OCI-LY3 (cell line): ENCODE measurements at regions not wholly inside any gene's neighbourhood (a gene's known extent, or its start where the extent isn't known, plus 50 kb on each side); places are given as distances from the start of the nearest gene placed in this dataset.

Experiments
- H2AFZ ChIP-seq: fragments of 200-600, 300-600 bp; shearing (Covaris generic); 2 replicates; pipeline ENCODE4 v1.6.0; 2014; ENCODE audit warnings: antibody characterized with exemption, low read depth, low read length
- H3K27ac ChIP-seq: fragments of 200-600, 300-600 bp; sonication (generic); 2 replicates; pipeline ENCODE4 v1.5.1; 2014; ENCODE audit warnings: mild to moderate bottlenecking, low read length, moderate library complexity, mixed read lengths
- H3K27me3 ChIP-seq: fragments of 200-600, 300-600 bp; sonication (generic); 2 replicates; pipeline ENCODE4 v1.6.1; 2014; ENCODE audit warnings: low read depth, low read length, mixed read lengths
- H3K36me3 ChIP-seq: fragments of 200-600, 300-600 bp; sonication (generic); replicated peaks from 2 replicates; pipeline ENCODE3; 2014; ENCODE audit warnings: low read depth, low read length, mixed read lengths
- H3K4me1 ChIP-seq: fragments of 300-600, 200-600 bp; sonication (generic); 2 replicates; pipeline ENCODE4 v1.6.1; 2014; ENCODE audit warnings: low read length, mixed read lengths
- H3K4me2 ChIP-seq: fragments of 200-600, 300-600 bp; sonication (generic); 2 replicates; pipeline ENCODE4 v1.6.1; 2014; ENCODE audit warnings: low read length, mixed read lengths
- H3K4me3 ChIP-seq: fragments of 300-600, 200-600 bp; sonication (generic); 2 replicates; pipeline ENCODE4 v1.5.1; 2014; ENCODE audit warnings: antibody characterized with exemption, mild to moderate bottlenecking, low read length, moderate library complexity
- H3K79me2 ChIP-seq: fragments of 300-600, 200-600 bp; shearing (Covaris generic); 2 replicates; pipeline ENCODE4 v1.6.1; 2014; ENCODE audit warnings: mild to moderate bottlenecking, low read length, mixed read lengths
- H3K9ac ChIP-seq: fragments of 300-600, 200-600 bp; shearing (Covaris generic); 2 replicates; pipeline ENCODE4 v1.6.0; 2014; ENCODE audit warnings: mild to moderate bottlenecking, low read length, moderate library complexity
- H3K9me3 ChIP-seq: fragments of 200-600, 300-600 bp; shearing (Covaris generic); 2 replicates; pipeline ENCODE4 v1.6.1; 2014; ENCODE audit warnings: low read length, mixed read lengths; ENCODE audit not compliant: insufficient read depth
- H4K20me1 ChIP-seq: fragments of 200-600, 300-600 bp; sonication (generic); 2 replicates; pipeline ENCODE4 v1.6.1; 2016; ENCODE audit warnings: low read length, mixed read lengths; ENCODE audit not compliant: insufficient read depth
- CTCF ChIP-seq: fragments of 200-600, 300-600 bp; sonication (generic); IDR thresholded peaks from 2 replicates; pipeline ENCODE4 v1.5.1; 2014; ENCODE audit warnings: antibody characterized with exemption, low read length, low read depth
- EZH2phosphoT487 ChIP-seq: fragments of 200-600 bp; shearing (Covaris generic); IDR thresholded peaks from 2 replicates; pipeline ENCODE4 v1.6.1; 2018; ENCODE audit warnings: antibody characterized with exemption, mixed run types, low read depth

GRCh38 chr3:64935971-64936370 lies 248.2 kb upstream of the ADAMTS9 start:
- Histone ChIP-seq H3K4me3 (no peak overlapping the region), H3K4me1 (no peaks in the 10 kb centered on the region), H3K9ac (no peak overlapping the region), H3K27me3 (0 out of 2 replicates have a peak, but pooled peaks cover 2% of the 10 kb centered on the region), H3K79me2 (no peaks in the 10 kb centered on the region), H4K20me1 (no peaks in the 10 kb centered on the region), H2AFZ (no peak overlapping the region), H3K36me3 (no peaks in the 10 kb centered on the region), H3K4me2 (no peak overlapping the region), H3K9me3 (no peaks in the 10 kb centered on the region; the same call in 1 of the 2 replicates), H3K27ac (no peak overlapping the region)
- no peak for TF ChIP-seq EZH2phosphoT487
- TF ChIP-seq CTCF = no peak

- Histone ChIP-seq H3K4me3 (no peak overlapping the region), H3K79me2 (no peaks in the 10 kb centered on the region), H3K4me2 (no peak overlapping the region), H3K27ac (no peak overlapping the region), H3K36me3 (no peaks in the 10 kb centered on the region), H2AFZ (no peak overlapping the region), H3K27me3 (no peaks in the 10 kb centered on the region), H3K4me1 (no peaks in the 10 kb centered on the region), H4K20me1 (no peaks in the 10 kb centered on the region), H3K9ac (no peak overlapping the region), H3K9me3 (no peaks in the 10 kb centered on the region)
- TF ChIP-seq CTCF (no peak), EZH2phosphoT487 (no peak)
These were observed 245.0 kb upstream of the ADAMTS9 start for GRCh38 chr3:64932666-64933342.

- H3K79me2 ChIP-seq = no peaks in the 10 kb centered on the region
- H3K4me2 ChIP-seq = no peak overlapping the region
- no peaks in the 10 kb centered on the region for H3K36me3 ChIP-seq
- no peaks in the 10 kb centered on the region for H3K4me1 ChIP-seq
- H3K27ac ChIP-seq = no peak overlapping the region
- H2AFZ ChIP-seq = no peak overlapping the region
- H3K27me3 ChIP-seq = no peaks in the 10 kb centered on the region
- no peaks in the 10 kb centered on the region for H3K9me3 ChIP-seq
- no peak overlapping the region for H3K4me3 ChIP-seq
- no peaks in the 10 kb centered on the region for H4K20me1 ChIP-seq
- H3K9ac ChIP-seq = no peak overlapping the region
- TF ChIP-seq CTCF (no peak), EZH2phosphoT487 (no peak)
These were observed 244.3 kb upstream of the ADAMTS9 start for GRCh38 chr3:64932016-64932518.

- Histone ChIP-seq H3K27ac (no peak overlapping the region), H3K36me3 (no peaks in the 10 kb centered on the region), H3K9me3 (no peaks in the 10 kb centered on the region), H3K79me2 (no peaks in the 10 kb centered on the region), H3K4me1 (no peaks in the 10 kb centered on the region), H3K9ac (no peak overlapping the region), H2AFZ (no peak overlapping the region), H4K20me1 (no peaks in the 10 kb centered on the region), H3K4me3 (no peak overlapping the region), H3K4me2 (no peak overlapping the region), H3K27me3 (no peaks in the 10 kb centered on the region)
- TF ChIP-seq CTCF (no peak), EZH2phosphoT487 (no peak)
These were observed 243.1 kb upstream of the ADAMTS9 start for GRCh38 chr3:64930891-64931290.
